ENCODE measurements at regions not wholly inside any gene's neighbourhood (a gene's known extent, or its start where the extent isn't known, plus 50 kb on each side); places are given as distances from the start of the nearest gene placed in this dataset.

DNA sequence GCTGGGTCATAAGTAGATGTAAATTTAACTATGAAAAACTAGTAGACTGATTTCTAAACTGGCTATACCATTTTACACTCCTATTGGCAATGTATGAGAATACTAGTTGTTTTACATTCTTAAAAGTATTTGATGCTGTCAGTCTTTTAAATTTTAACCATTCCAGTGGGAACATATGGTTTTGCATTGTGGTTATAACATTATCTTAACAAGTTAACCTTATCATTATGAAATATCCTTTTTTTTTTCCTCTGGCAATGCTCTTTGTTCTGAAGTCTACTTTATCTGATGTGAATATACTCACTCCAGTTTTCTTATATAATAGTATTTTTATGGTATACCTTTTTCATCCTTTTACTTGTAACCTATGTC is 548.9 kb upstream of the CLINT1 start:
- Histone ChIP-seq H3K27me3 (no peaks in the 10 kb centered on the region), H3K9me3 (peaks cover 0 to 8% (median 4%) of the 10 kb centered on the region in 4 donors), H3K36me3 (no peaks in the 10 kb centered on the region), H3K27ac (replicated peaks in 1 of 4) (no peak overlapping the region), H3K4me1 (peaks cover 0 to 22% (median 11%) of the 10 kb centered on the region in 4 donors), H3K4me3 (no peak overlapping the region)
- intact Hi-C loops (cut with DNase I), result no loop called here
- no peak for TF ChIP-seq POLR2AphosphoS5 (IDR thresholded peaks at IDR 0.05)
- TF ChIP-seq, protein P1, sequence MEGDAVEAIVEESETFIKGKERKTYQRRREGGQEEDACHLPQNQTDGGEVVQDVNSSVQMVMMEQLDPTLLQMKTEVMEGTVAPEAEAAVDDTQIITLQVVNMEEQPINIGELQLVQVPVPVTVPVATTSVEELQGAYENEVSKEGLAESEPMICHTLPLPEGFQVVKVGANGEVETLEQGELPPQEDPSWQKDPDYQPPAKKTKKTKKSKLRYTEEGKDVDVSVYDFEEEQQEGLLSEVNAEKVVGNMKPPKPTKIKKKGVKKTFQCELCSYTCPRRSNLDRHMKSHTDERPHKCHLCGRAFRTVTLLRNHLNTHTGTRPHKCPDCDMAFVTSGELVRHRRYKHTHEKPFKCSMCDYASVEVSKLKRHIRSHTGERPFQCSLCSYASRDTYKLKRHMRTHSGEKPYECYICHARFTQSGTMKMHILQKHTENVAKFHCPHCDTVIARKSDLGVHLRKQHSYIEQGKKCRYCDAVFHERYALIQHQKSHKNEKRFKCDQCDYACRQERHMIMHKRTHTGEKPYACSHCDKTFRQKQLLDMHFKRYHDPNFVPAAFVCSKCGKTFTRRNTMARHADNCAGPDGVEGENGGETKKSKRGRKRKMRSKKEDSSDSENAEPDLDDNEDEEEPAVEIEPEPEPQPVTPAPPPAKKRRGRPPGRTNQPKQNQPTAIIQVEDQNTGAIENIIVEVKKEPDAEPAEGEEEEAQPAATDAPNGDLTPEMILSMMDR (IDR thresholded peaks at IDR 0.05), result no peak
- no peak for TF ChIP-seq EP300 (IDR thresholded peaks at IDR 0.05)
- TF ChIP-seq POLR2A (IDR thresholded peaks at IDR 0.05; ENCODE audit: low read depth), result no peak
- no peak for DNase-seq (ENCODE audit: extremely low spot score)

DNA sequence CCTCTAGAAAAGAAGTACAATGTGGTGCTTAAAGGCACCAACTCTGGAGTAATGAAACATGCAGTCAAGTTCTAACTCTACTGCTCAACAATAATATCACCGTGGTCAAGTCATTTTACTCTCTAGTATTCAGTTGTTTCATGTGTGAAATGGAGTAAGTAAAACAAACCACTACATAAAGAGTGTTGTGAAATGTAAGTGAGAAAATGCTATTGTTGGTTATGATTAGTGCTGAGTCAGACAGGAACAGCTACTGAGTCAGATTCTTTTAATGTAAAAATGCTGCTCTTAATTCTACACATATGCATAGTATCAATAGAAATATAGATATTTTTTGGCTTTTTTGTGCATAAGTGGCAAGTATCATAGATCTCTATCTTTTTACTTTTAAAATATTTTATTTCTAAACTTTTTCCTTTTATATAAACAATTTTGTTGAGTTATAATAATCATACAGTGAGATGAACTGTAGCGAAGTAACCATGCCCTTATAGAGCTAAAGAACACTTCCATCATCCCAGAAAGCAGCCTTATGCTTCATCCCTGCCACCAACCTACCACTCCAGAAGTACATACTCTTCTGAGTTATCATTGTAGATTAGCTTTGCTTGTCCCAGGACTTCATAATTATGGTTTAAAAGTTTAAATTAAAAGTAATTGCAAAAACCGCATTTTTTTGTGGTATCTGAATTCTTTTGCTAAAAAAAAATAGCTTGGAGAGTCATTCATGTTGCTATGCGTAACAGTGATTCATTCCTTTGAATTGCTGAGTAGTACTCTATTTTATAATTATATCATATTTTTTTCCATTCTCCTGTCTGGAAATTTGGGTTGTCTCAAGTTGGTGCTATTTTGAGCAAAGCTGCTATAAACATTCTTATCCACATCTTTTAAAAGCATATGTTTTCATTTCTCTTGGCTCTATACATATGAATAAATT is 548.2 kb upstream of the CLINT1 start:
- Histone ChIP-seq H3K4me1 (peaks cover 0 to 22% (median 11%) of the 10 kb centered on the region in 4 donors), H3K27me3 (no peaks in the 10 kb centered on the region), H3K4me3 (no peak overlapping the region), H3K9me3 (peaks cover 0 to 8% (median 4%) of the 10 kb centered on the region in 4 donors), H3K36me3 (no peaks in the 10 kb centered on the region), H3K27ac (replicated peaks in 1 of 4) (no peak overlapping the region)
- WGBS, result 51% methylated on average over 4 of the region's 4 CpGs
- intact Hi-C loops (cut with DNase I), result no loop called here
- no peak for DNase-seq (ENCODE audit: extremely low spot score)
- TF ChIP-seq POLR2A (IDR thresholded peaks at IDR 0.05; ENCODE audit: low read depth) (no peak), EP300 (IDR thresholded peaks at IDR 0.05) (no peak), POLR2AphosphoS5 (IDR thresholded peaks at IDR 0.05) (no peak)
- TF ChIP-seq, protein P1 (IDR thresholded peaks at IDR 0.05), result no peak

DNA sequence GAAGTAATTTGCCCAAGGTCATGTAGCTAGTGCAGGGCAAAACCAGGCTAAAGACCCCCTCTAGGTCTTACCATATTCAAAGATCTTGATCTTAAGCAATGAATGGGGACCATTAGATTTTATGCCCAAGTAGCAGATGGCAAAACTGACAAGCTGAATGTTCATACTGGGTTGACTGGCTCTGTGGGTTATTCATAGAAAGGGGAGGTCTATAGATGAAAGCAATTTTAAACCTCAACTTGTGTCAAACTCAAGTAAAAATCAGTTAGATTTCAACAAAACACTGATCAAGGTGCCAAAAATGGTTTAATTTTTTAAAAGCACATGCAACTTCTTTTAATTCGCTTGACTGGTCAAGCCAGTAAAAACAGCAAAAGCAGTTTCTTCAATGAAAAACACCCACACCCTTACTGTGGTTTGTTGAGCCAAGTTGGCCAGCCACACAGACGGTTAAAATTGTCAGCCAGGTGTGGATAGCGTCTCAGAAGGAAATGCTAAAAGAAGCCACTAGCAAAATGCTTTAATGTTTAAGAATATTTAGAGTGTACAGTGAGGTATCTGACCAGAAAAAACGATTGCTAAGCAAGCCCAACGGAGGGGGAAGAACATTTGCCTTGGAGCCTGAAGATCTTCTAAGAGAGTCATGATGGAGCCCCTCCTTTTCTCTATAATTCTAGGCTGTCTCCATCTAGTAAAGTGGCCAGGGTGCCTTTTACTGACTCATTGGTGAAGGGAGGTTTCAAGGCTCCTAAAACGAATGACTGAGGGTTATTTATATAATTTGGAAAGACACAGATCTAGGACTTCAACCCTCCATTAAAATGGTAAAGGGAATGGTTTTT is 539.6 kb upstream of the CLINT1 start:
- Histone ChIP-seq H3K9me3 (peaks cover 0 to 1% (median 0%) of the 10 kb centered on the region in 4 donors), H3K36me3 (no peaks in the 10 kb centered on the region), H3K4me3 (no peak overlapping the region), H3K27me3 (no peaks in the 10 kb centered on the region), H3K27ac (replicated peaks in 1 of 4) (no peak overlapping the region), H3K4me1 (no peaks in the 10 kb centered on the region)
- no peak for TF ChIP-seq EP300 (IDR thresholded peaks at IDR 0.05)
- no peak for TF ChIP-seq POLR2A (IDR thresholded peaks at IDR 0.05; ENCODE audit: low read depth)
- TF ChIP-seq, protein P1 (IDR thresholded peaks at IDR 0.05), result no peak
- no peak for TF ChIP-seq POLR2AphosphoS5 (IDR thresholded peaks at IDR 0.05)
- intact Hi-C loops (cut with DNase I), result no loop called here
- no peak for DNase-seq (ENCODE audit: extremely low spot score)
- WGBS, result 68% methylated on average over 6 of the region's 6 CpGs

DNA sequence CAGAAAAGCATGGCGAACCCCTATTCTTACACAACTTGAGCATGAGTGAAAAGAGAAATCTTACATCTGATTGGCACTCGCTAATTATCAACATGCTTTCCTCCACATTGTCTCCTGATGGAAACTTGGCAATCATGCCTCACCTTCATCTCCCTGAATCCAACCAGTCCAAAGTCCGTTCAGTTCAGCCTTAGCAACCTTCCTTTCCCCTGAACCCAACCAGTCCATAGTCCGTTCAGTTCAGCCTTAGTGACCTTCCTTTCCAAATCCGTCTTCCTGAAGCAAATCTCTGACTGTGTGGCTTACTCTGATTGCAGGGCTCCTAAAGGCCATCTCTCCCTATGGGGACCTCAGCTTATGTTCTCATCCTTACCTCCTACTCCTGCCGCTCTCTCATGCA is 538.3 kb upstream of the CLINT1 start:
- no peaks in the 10 kb centered on the region for H3K9me3 ChIP-seq
- H3K4me1 ChIP-seq, result no peaks in the 10 kb centered on the region
- no peak for DNase-seq (ENCODE audit: extremely low spot score)
- 94% methylated on average over 6 of the region's 6 CpGs for WGBS
- intact Hi-C loops (cut with DNase I), result no loop called here
- no peak overlapping the region for H3K27ac ChIP-seq (replicated peaks in 1 of 4)
- H3K4me3 ChIP-seq, result no peak overlapping the region
- H3K27me3 ChIP-seq, result no peaks in the 10 kb centered on the region
- no peaks in the 10 kb centered on the region for H3K36me3 ChIP-seq
- TF ChIP-seq POLR2A (IDR thresholded peaks at IDR 0.05; ENCODE audit: low read depth) (no peak), POLR2AphosphoS5 (IDR thresholded peaks at IDR 0.05) (no peak), EP300 (IDR thresholded peaks at IDR 0.05) (no peak)
- TF ChIP-seq, protein P1 (IDR thresholded peaks at IDR 0.05), result no peak

Data from esophagus muscularis mucosa (tissue), 4 donors.